GM12872 (cell line): ENCODE measurements at regions not wholly inside any gene's neighbourhood (a gene's known extent, or its start where the extent isn't known, plus 50 kb on each side); places are given as distances from the start of the nearest gene placed in this dataset.

Source experiments
- TF ChIP-seq, protein P1 (sequence below): IDR thresholded peaks from 3 replicates; pipeline ENCODE4 v1.5.1; 2011; ENCODE audit warnings: low read depth, mild to moderate bottlenecking, low read length, moderate library complexity; ENCODE audit not compliant: insufficient read depth

DNA sequence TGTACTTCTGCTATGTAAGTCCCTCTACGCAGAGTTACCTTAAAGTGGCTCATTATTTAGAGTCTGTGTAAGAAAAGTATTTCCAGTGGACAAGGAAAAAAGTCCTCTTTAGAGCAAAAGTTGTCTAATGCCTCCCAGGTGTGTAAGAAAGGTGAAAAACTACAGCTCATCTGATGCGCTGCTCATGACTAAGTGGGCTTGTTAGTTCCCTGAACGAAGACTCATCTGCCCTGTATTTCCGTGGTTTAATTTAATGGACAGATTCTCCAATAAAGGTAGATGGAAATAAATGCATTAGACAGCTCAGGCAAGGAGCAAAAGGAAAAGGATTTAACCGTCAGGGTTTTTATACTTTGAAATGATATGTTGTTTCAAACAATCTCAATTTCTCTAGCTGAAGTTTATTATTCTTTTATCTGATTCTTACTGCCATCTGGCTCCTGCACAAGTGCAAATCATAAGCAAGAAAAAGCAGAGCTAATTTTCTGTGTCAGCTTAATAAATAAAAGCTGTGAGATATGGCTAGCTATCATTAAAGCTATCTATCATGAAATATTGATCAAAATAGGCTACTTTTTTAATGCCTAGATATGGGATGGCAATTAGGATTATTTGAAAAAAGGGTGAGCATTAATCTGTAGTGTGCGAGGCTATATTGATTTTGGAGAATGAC is 73.7 kb upstream of the PCDH9 start:
- TF ChIP-seq, protein P1, sequence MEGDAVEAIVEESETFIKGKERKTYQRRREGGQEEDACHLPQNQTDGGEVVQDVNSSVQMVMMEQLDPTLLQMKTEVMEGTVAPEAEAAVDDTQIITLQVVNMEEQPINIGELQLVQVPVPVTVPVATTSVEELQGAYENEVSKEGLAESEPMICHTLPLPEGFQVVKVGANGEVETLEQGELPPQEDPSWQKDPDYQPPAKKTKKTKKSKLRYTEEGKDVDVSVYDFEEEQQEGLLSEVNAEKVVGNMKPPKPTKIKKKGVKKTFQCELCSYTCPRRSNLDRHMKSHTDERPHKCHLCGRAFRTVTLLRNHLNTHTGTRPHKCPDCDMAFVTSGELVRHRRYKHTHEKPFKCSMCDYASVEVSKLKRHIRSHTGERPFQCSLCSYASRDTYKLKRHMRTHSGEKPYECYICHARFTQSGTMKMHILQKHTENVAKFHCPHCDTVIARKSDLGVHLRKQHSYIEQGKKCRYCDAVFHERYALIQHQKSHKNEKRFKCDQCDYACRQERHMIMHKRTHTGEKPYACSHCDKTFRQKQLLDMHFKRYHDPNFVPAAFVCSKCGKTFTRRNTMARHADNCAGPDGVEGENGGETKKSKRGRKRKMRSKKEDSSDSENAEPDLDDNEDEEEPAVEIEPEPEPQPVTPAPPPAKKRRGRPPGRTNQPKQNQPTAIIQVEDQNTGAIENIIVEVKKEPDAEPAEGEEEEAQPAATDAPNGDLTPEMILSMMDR, result no peak

DNA sequence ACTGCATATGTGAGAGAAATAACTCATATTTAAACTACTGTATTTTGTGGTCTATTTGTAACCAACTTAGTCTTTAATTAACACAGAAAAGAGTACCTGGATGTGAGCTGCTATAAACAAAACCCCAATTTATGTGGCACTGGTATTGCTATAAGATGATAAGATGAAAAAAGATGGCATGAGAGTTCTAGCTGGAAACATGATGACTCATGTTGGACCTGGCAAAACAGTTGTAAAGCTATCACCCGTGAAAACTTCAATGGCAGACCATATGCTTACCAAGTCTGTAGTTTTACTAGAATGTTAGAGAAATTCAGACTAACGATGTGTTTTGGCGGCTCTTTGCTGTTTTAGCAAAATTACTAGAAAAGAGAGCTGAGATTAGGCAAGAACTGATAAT is 69.6 kb upstream of the PCDH9 start:
- TF ChIP-seq, protein P1, result no peak

DNA sequence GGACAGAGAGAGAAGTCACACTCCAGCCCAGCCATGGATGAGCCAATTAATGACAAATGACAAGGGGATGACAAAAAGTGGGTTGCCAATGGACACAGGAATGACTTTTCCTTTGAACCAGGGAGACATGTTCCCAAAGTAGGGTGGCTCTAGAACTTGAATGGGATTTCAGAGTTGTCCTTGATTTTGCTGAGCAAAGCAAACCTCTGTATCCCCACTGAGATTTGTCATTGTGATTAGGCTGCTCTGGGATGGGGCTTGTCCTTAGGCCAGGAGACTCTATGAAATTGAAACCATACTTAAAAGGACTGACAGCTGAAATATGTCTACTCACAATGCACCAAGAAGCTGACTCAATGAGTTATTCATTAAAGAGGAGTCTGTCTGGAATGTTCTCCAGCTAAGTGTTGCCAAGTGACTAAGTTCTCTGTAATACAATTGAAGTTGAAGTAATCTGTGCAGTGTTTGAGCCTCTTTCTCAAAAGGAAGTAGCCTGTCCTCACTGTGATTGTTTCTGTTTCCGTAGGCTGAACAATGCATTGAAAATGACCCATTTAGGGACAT is 69.0 kb upstream of the PCDH9 start:
- TF ChIP-seq, protein P1, result no peak

DNA sequence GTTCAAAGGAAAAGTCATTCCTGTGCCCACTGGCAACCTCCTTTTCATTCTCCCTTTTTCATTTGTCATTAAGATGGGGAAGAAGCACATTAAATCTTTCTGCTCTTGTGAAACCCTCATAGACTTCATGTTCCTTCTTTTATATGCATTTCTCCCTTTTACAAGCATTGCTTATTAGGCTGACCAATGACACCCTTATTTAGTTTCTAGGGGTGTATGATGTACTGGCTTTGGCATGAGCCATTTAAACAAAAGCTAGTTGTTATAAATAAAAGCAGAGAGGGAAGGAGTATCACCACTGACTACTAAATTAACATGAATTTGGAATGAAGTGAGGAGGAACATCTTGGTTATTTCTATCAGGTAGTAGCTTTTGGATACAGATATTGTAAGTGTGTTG is 68.2 kb upstream of the PCDH9 start:
- TF ChIP-seq, protein P1, result no peak

DNA sequence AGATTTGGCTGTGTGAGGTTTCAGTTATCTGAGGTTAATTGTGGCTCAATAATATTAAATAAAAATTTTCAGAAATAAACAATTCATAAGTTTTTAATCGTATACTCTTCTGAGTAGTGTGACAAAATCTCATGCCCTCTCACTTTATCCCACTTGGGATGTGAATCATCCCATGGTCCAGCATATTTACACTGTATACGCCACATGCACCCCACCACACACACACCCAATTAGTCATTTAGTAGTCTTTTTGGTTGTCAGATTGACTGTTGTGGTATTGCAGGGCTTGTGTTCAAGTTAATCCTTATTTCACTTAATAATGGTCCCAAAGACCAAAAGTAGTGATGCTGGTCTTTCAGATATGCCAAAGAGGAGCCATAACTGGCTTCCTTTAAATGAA is 66.4 kb upstream of the PCDH9 start:
- TF ChIP-seq, protein P1, result no peak

DNA sequence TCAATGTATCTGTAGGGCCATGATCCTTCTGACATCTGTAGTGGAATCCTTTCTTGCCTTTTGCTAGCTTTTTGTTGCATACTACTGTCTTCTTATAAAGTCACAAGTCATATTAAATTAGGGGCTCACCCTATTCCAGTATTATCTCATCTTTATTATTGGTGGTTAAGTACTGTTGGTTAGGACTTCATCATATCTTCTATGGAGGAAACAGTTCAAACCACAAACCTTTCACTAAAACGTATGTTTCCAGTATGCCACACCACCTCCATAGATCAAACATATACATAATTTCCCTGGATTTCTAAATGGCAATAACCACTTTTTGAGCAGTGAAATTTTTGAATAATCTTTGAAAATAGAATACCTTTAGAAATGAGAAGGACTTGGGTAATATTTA is 62.8 kb upstream of the PCDH9 start:
- TF ChIP-seq, protein P1, result no peak

DNA sequence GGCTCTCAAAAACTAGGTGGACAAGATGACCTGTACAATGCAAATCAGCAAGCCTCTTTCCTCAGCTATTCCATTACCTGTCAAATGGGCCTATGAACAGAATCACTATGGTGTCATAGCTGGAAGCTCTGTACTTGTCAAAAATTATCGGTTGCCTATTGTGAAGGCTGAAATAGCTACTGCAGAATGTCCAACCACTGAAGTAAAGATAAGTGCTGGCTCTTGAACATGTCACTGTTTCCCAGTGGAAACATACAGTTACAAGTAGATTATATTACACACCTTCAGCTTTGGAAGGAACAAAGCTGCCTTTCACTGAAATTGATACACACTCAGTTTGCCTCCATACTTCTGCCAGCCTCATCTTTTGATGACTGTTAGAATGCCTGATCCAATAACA is 55.5 kb upstream of the PCDH9 start:
- TF ChIP-seq, protein P1, result no peak
